BLaER1 treated with 17β-estradiol and CSF1 and Interleukin-3, amounts not matched to agents 10 nM and 100 nM (cell line): ENCODE measurements at regions not wholly inside any gene's neighbourhood (a gene's known extent, or its start where the extent isn't known, plus 50 kb on each side); places are given as distances from the start of the nearest gene placed in this dataset.

Experiments used
- H3K27ac ChIP-seq, 11 experiments: shearing (Covaris generic); formaldehyde crosslinking; 2 replicates each; pipeline ENCODE4 v1.8.1; 2022
- H3K27me3 ChIP-seq, 11 experiments: shearing (Covaris generic); formaldehyde crosslinking; 2 replicates each; pipeline ENCODE4 v1.8.1; 2022
- H3K36me3 ChIP-seq, 11 experiments: shearing (Covaris generic); formaldehyde crosslinking; 2 replicates each; pipeline ENCODE4 v1.8.1; 2022
- H3K4me1 ChIP-seq, 10 experiments: shearing (Covaris generic); formaldehyde crosslinking; 2 replicates each; pipeline ENCODE4 v1.8.1; 2022
- H3K4me2 ChIP-seq, 11 experiments: shearing (Covaris generic); formaldehyde crosslinking; 2 replicates each; pipeline ENCODE4 v1.8.1; 2022
- H3K4me3 ChIP-seq, 10 experiments: shearing (Covaris generic); formaldehyde crosslinking; 2 replicates each; pipeline ENCODE4 v1.8.1; 2022
- H3K9ac ChIP-seq, 11 experiments: shearing (Covaris generic); formaldehyde crosslinking; 2 replicates each; pipeline ENCODE4 v1.8.1; 2022
- H3K9me3 ChIP-seq, 11 experiments: shearing (Covaris generic); formaldehyde crosslinking; replicated peaks in 1 of 11; 2 replicates each; pipeline ENCODE4 v1.8.1; 2022
- H4K20me1 ChIP-seq, 11 experiments: shearing (Covaris generic); formaldehyde crosslinking; 2 replicates each; pipeline ENCODE4 v1.8.1; 2022
- Cebpa-rat ChIP-seq, 11 experiments: shearing (Covaris generic); IDR thresholded peaks; 2 replicates each; pipeline ENCODE4 v1.8.1; 2022

DNA sequence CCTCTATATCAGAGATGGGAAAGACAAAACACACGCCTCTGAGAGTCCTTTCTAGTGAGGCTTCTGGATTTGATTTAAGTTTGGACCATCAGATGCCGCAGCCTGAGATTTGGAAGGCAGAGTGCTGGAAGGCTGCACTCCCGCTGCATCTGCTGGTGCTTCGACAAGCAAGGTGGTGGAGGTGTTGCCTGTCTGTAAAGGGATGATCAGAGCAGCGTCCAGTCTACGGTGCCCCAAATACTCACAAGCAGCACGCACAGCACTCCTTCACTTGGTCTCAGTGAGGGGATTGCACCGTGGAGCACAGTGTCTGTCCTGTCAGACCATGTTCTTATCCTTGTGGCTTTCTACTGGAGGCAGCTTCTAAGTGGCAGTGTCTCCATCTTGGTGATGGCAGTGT lies 221.4 kb downstream of the GADD45G start:
- no peak overlapping the region for H3K4me2 ChIP-seq
- no peaks in the 10 kb centered on the region for H3K36me3 ChIP-seq
- H3K27me3 ChIP-seq: no peaks in the 10 kb centered on the region
- no peak for TF ChIP-seq Cebpa-rat (IDR thresholded peaks at IDR 0.05)
- no peak overlapping the region for H3K9ac ChIP-seq
- H3K4me1 ChIP-seq: peaks cover 12 to 23% (median 20%) of the 10 kb centered on the region in 10 experiments; a peak in 19 of 20 replicates
- H3K9me3 ChIP-seq: peaks cover 14 to 28% (median 16%) of the 10 kb centered on the region in 11 experiments; a peak in 21 of 22 replicates
- no peak overlapping the region for H3K27ac ChIP-seq
- no peaks in the 10 kb centered on the region for H4K20me1 ChIP-seq
- no peak overlapping the region for H3K4me3 ChIP-seq

DNA sequence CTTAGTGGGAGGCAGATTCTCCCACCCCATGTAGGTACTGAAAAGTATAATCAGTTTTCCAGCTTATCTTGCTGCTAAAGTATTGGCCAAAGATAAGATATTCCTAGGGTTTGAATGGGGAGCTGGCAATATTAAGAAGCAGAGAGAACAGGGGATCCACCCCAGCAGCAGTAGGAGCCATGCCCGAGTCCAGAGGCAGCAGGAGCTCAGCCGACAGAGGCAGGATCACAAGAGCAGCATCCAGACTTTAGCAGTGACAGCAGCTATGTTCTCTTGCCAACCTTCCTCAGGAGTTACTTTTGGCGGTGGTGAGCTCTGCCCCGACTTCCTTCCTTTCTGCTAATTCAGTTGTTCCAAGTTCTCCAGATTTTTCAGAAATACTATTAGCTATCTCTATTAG lies 224.5 kb downstream of the GADD45G start:
- H3K4me1 ChIP-seq: peaks cover 16 to 25% (median 20%) of the 10 kb centered on the region in 10 experiments
- TF ChIP-seq Cebpa-rat (IDR thresholded peaks at IDR 0.05): no peak
- no peaks in the 10 kb centered on the region for H4K20me1 ChIP-seq
- no peaks in the 10 kb centered on the region for H3K27me3 ChIP-seq
- H3K4me3 ChIP-seq: no peak overlapping the region
- H3K36me3 ChIP-seq: no peaks in the 10 kb centered on the region
- H3K9me3 ChIP-seq: peaks cover 15 to 22% (median 19%) of the 10 kb centered on the region in 11 experiments; a peak in 21 of 22 replicates
- no peak overlapping the region for H3K9ac ChIP-seq
- H3K27ac ChIP-seq: no peak overlapping the region
- H3K4me2 ChIP-seq: peak overlapping the region in 9 of 11 experiments; percentile 34 to 78 (median 65); a peak in 18 of 22 replicates

DNA sequence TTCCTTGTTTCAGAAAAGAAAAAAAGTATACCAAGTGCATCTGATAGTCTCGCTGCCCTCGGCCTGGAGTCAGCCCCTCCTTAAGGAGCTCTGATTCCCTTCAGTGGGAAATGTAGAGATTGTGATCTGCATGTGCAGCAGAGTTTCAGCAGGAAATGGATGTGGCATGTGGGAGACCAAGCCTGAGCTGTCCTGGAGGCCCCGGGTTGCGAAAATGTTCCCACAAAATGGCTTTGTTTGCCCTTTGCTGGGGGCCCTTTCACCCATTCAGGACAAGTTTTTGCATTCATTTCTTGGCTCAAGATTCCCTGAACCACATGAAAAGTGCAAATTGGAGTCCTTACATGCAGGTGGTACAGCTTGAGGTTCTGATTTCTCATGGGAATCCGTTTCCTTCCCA lies 230.9 kb downstream of the GADD45G start:
- H3K9me3 ChIP-seq: peaks cover 2 to 12% (median 8%) of the 10 kb centered on the region in 11 experiments; a peak in 17 of 22 replicates
- H4K20me1 ChIP-seq: no peaks in the 10 kb centered on the region; a peak in 1 of 22 replicates
- H3K4me2 ChIP-seq: peak overlapping the region; percentile 24 to 78 (median 62)
- H3K4me3 ChIP-seq: no peak overlapping the region
- TF ChIP-seq Cebpa-rat (IDR thresholded peaks at IDR 0.05): 0 out of 22 replicates have a peak, but pooled peaks of 1 of the 11 experiments have one; percentile 7
- no peaks in the 10 kb centered on the region for H3K27me3 ChIP-seq
- 0 out of 22 replicates have a peak overlapping the region, but pooled peaks of 1 of the 11 experiments have one; percentile 18 for H3K27ac ChIP-seq
- H3K4me1 ChIP-seq: peaks cover 7 to 59% (median 16%) of the 10 kb centered on the region in 10 experiments; a peak in 19 of 20 replicates
- no peaks in the 10 kb centered on the region for H3K36me3 ChIP-seq
- H3K9ac ChIP-seq: no peak overlapping the region

DNA sequence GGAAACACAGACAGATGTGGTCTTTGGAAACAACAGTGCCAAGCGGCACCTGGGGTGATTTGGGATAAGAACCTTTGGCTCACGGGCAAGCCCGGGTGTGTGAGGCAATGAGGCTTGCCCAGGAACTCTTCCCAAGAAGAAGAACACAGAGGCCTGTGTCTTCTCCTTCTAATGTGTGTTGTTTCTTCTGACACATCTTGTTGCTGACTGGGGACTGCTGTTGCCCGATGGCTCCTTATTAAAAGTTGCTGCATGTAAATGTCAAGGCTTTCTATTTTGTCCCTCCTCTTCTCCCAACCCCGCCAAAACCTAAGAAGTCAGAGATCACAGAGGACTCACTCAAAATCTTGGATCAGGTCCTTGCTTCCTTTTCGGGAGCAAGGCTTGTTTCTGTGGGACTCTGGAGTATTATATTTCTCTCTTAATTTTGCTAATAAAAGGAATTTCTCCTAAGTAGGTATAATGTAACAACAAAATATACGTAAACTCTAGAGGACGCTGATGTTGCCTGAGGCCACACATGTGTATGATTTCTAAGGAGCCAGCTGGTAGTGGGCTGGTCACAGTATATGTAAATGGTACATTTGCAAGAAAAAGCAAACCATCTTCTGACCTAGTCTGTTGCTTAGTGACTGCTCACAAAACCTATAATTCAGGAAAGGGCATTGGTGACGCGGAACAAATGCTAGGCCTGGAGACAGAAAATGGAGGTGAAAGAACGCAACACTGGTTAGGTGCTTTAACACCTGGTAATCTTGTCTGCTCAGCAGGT lies 232.5 kb downstream of the GADD45G start:
- peaks cover 7 to 62% (median 16%) of the 10 kb centered on the region in 10 experiments; a peak in 19 of 20 replicates for H3K4me1 ChIP-seq
- no peaks in the 10 kb centered on the region for H3K36me3 ChIP-seq
- H3K4me3 ChIP-seq: no peak overlapping the region
- H3K27ac ChIP-seq: no peak overlapping the region
- no peak for TF ChIP-seq Cebpa-rat (IDR thresholded peaks at IDR 0.05)
- H3K9me3 ChIP-seq: peaks cover 0 to 4% (median 0%) of the 10 kb centered on the region in 11 experiments; a peak in 2 of 22 replicates
- H4K20me1 ChIP-seq: no peaks in the 10 kb centered on the region; a peak in 1 of 22 replicates
- H3K27me3 ChIP-seq: no peaks in the 10 kb centered on the region
- H3K4me2 ChIP-seq: peak overlapping the region in 3 of 11 experiments; percentile 37 to 67 (median 61); a peak in 4 of 22 replicates
- H3K9ac ChIP-seq: no peak overlapping the region

DNA sequence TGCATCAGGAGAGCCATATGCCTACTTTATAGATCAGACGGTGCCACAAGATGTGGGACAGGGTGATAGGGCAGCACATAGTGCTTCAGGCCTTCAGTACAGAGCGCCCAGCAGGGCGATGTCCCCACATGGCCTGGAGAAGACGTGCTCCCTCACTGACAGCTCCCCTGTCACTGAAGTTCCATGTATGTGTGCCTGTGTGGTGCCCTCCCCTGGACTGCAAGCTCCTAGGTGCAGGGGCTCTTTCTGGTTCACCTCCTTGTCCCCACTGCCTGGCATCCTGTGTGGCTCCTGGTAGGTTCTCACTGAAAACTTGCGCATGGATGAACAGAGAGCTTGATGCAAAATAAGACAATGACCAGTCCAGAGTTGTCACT lies 233.1 kb downstream of the GADD45G start:
- no peaks in the 10 kb centered on the region for H3K36me3 ChIP-seq
- H3K9me3 ChIP-seq: peaks cover 0 to 4% (median 0%) of the 10 kb centered on the region in 11 experiments; a peak in 1 of 22 replicates
- peaks cover 7 to 65% (median 16%) of the 10 kb centered on the region in 10 experiments; a peak in 19 of 20 replicates for H3K4me1 ChIP-seq
- H3K27ac ChIP-seq: no peak overlapping the region
- H3K9ac ChIP-seq: no peak overlapping the region
- H4K20me1 ChIP-seq: no peaks in the 10 kb centered on the region; a peak in 1 of 22 replicates
- no peaks in the 10 kb centered on the region for H3K27me3 ChIP-seq
- H3K4me3 ChIP-seq: no peak overlapping the region
- H3K4me2 ChIP-seq: peak overlapping the region in 3 of 11 experiments; percentile 37 to 67 (median 61); a peak in 5 of 22 replicates
- TF ChIP-seq Cebpa-rat (IDR thresholded peaks at IDR 0.05): no peak

DNA sequence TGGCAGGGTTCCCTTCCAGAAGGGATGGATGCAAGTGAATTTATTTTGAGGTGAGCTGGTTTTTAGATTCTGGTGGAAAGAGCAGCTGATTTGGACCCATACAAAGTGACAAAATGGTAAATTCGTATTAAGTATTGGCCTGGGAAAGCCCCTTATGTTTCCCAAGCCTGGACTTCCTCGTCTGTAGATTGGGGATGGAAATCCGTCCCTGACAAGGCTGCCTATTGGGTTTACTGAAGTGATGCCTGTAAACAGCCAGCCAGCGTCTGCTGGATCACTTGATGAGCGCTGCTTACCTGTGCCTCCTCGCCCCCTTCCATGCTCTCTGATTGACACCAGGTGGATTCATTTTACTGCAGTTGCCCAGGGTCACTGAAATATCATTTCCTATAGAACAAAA lies 233.8 kb downstream of the GADD45G start:
- Histone ChIP-seq H4K20me1 (no peaks in the 10 kb centered on the region; a peak in 1 of 22 replicates), H3K4me2 (peak overlapping the region in 3 of 11 experiments; percentile 37 to 67 (median 61); a peak in 5 of 22 replicates), H3K4me1 (peaks cover 7 to 61% (median 16%) of the 10 kb centered on the region in 10 experiments; a peak in 19 of 20 replicates), H3K9ac (no peak overlapping the region), H3K27me3 (no peaks in the 10 kb centered on the region), H3K4me3 (no peak overlapping the region), H3K36me3 (no peaks in the 10 kb centered on the region), H3K9me3 (no peaks in the 10 kb centered on the region), H3K27ac (no peak overlapping the region)
- no peak for TF ChIP-seq Cebpa-rat (IDR thresholded peaks at IDR 0.05)

DNA sequence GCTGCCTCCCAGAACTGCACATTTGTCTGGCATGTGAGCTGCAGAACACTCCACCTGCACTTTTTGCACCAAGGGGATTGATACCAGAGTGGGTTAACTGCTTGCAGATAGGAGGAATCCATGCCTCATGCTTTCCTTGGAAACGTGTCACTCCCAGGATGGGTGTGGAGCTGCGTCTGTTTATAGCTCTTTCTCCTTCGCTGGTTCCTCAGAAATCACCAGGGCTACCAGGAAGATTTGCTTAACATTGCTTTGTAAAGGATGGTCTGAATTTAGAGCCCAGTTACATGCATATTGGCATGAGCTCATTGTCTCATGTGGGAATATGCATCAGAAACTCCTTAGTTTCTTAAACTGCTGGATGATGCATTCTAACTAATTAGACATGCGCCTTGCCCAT lies 234.6 kb downstream of the GADD45G start:
- no peaks in the 10 kb centered on the region for H3K36me3 ChIP-seq
- no peak overlapping the region for H3K27ac ChIP-seq
- H3K4me1 ChIP-seq: peaks cover 7 to 61% (median 16%) of the 10 kb centered on the region in 10 experiments; a peak in 19 of 20 replicates
- H3K4me2 ChIP-seq: peak overlapping the region in 2 of 11 experiments; percentile 61 to 67; a peak in 4 of 22 replicates
- no peaks in the 10 kb centered on the region; a peak in 1 of 22 replicates for H4K20me1 ChIP-seq
- H3K9me3 ChIP-seq: no peaks in the 10 kb centered on the region
- no peak overlapping the region for H3K4me3 ChIP-seq
- TF ChIP-seq Cebpa-rat (IDR thresholded peaks at IDR 0.05): no peak
- no peaks in the 10 kb centered on the region for H3K27me3 ChIP-seq
- no peak overlapping the region for H3K9ac ChIP-seq

DNA sequence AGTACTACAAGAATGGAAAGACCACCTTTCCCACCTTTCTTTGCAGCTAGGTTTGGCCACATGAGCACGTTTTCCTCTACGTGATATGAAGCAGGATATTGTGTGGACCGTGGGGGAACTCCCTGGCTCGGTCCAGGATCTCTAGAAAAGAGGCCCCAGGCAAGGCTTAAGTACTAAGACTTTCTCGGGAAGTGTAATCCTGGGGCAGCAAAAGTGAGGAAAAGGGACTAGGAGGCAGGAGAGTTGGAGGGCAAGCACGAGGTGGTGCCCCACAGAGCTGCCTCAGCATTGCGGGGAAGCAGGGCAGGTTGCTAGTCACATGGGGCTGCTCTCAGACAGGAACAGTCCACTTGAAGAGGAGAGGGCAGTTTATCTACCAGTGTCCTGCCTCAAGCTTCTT lies 235.1 kb downstream of the GADD45G start:
- Histone ChIP-seq H4K20me1 (no peaks in the 10 kb centered on the region; a peak in 1 of 22 replicates), H3K9me3 (no peaks in the 10 kb centered on the region), H3K36me3 (no peaks in the 10 kb centered on the region), H3K9ac (no peak overlapping the region), H3K27ac (no peak overlapping the region), H3K27me3 (no peaks in the 10 kb centered on the region), H3K4me2 (peak overlapping the region in 2 of 11 experiments; percentile 61 to 67; a peak in 2 of 22 replicates), H3K4me3 (no peak overlapping the region), H3K4me1 (peaks cover 7 to 58% (median 14%) of the 10 kb centered on the region in 10 experiments; a peak in 19 of 20 replicates)
- no peak for TF ChIP-seq Cebpa-rat (IDR thresholded peaks at IDR 0.05)

DNA sequence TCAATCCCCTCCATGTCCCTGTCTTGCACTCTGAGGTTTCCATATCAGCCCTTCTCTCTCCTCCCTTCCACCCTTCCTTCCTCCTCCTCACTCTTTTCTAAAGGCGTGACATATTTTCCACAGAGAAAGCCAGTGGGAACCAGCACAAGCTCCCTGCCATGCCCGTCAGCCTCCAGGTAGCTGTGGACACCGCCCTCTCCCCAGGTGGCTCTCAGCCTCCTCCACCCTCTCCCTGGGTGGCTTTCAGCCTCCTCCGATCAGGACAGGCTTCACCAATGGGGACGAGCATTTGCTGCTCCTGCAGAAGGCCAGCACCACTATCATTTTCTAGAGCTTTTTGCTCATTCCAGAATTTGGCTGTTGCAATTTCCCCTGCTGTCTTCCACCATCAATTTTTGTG lies 236.6 kb downstream of the GADD45G start:
- Histone ChIP-seq H3K4me3 (no peak overlapping the region), H3K9me3 (no peaks in the 10 kb centered on the region), H3K9ac (no peak overlapping the region), H3K27ac (no peak overlapping the region), H4K20me1 (no peaks in the 10 kb centered on the region; a peak in 1 of 22 replicates), H3K4me2 (no peak overlapping the region), H3K4me1 (peaks cover 0 to 45% (median under 1%) of the 10 kb centered on the region in 10 experiments; a peak in 8 of 20 replicates), H3K27me3 (no peaks in the 10 kb centered on the region), H3K36me3 (no peaks in the 10 kb centered on the region)
- no peak for TF ChIP-seq Cebpa-rat (IDR thresholded peaks at IDR 0.05)
